ENCODE measurements at regions not wholly inside any gene's neighbourhood (a gene's known extent, or its start where the extent isn't known, plus 50 kb on each side); places are given as distances from the start of the nearest gene placed in this dataset.
"Not testable (repeated sequence)": the region's sequence is repeated elsewhere in the genome, so short reads cannot be mapped to it uniquely, and the experiment has no call there.

GRCh38 chr13:79936368-79937136, 404.4 kb downstream of the SPRY2 start:
- no peak overlapping the region for H3K4me2 ChIP-seq
- TF ChIP-seq CTCF (conservative IDR thresholded peaks at IDR 0.05; ENCODE audit: low read depth, low read length): no peak
- H3K4me3 ChIP-seq (IDR thresholded peaks at IDR 0.05; ENCODE audit: insufficient read depth, low read depth, low read length): no peak overlapping the region
- no peaks in the 10 kb centered on the region for H3K27me3 ChIP-seq (ENCODE audit: insufficient read depth, low read depth)
- H4K20me1 ChIP-seq (ENCODE audit: insufficient read depth): no peaks in the 10 kb centered on the region
- no peak overlapping the region for H2AFZ ChIP-seq (ENCODE audit: low read depth)
- no peak overlapping the region for H3K9ac ChIP-seq
- H3K36me3 ChIP-seq (ENCODE audit: insufficient read depth): no peaks in the 10 kb centered on the region
- H3K27ac ChIP-seq: no peak overlapping the region
- no peaks in the 10 kb centered on the region for H3K79me2 ChIP-seq (ENCODE audit: insufficient read depth, low read depth)
- H3K4me1 ChIP-seq (ENCODE audit: low read depth, poor library complexity, severe bottlenecking): no peaks in the 10 kb centered on the region

- no peak overlapping the region for H3K4me3 ChIP-seq (IDR thresholded peaks at IDR 0.05; ENCODE audit: insufficient read depth, low read depth, low read length)
- TF ChIP-seq CTCF (conservative IDR thresholded peaks at IDR 0.05; ENCODE audit: low read depth, low read length): no peak
- no peaks in the 10 kb centered on the region for H3K36me3 ChIP-seq (ENCODE audit: insufficient read depth)
- H3K27me3 ChIP-seq (ENCODE audit: insufficient read depth, low read depth): no peaks in the 10 kb centered on the region
- H2AFZ ChIP-seq (ENCODE audit: low read depth): no peak overlapping the region
- no peaks in the 10 kb centered on the region for H3K79me2 ChIP-seq (ENCODE audit: insufficient read depth, low read depth)
- H3K27ac ChIP-seq: no peak overlapping the region
- H3K4me2 ChIP-seq: no peak overlapping the region
- H4K20me1 ChIP-seq (ENCODE audit: insufficient read depth): no peaks in the 10 kb centered on the region
- H3K4me1 ChIP-seq (ENCODE audit: low read depth, poor library complexity, severe bottlenecking): no peaks in the 10 kb centered on the region
- no peak overlapping the region for H3K9ac ChIP-seq
These were observed 405.8 kb downstream of the SPRY2 start for GRCh38 chr13:79935121-79935520.

- no peaks in the 10 kb centered on the region for H3K36me3 ChIP-seq (ENCODE audit: insufficient read depth)
- H3K79me2 ChIP-seq (ENCODE audit: insufficient read depth, low read depth): no peaks in the 10 kb centered on the region
- no peak overlapping the region for H3K9ac ChIP-seq
- H3K27ac ChIP-seq: no peak overlapping the region
- no peak overlapping the region for H3K4me2 ChIP-seq
- no peak overlapping the region for H2AFZ ChIP-seq (ENCODE audit: low read depth)
- no peak for TF ChIP-seq CTCF (conservative IDR thresholded peaks at IDR 0.05; ENCODE audit: low read depth, low read length)
- H3K4me1 ChIP-seq (ENCODE audit: low read depth, poor library complexity, severe bottlenecking): no peaks in the 10 kb centered on the region
- no peak overlapping the region for H3K4me3 ChIP-seq (IDR thresholded peaks at IDR 0.05; ENCODE audit: insufficient read depth, low read depth, low read length)
- H4K20me1 ChIP-seq (ENCODE audit: insufficient read depth): no peaks in the 10 kb centered on the region
- no peaks in the 10 kb centered on the region for H3K27me3 ChIP-seq (ENCODE audit: insufficient read depth, low read depth)
These were observed 407.5 kb downstream of the SPRY2 start for GRCh38 chr13:79933389-79933788.

GRCh38 chr13:79932556-79932955, 408.4 kb downstream of the SPRY2 start:
- Histone ChIP-seq H3K4me2 (no peak overlapping the region), H3K4me1 (ENCODE audit: low read depth, poor library complexity, severe bottlenecking) (no peaks in the 10 kb centered on the region)
- TF ChIP-seq CTCF (conservative IDR thresholded peaks at IDR 0.05; ENCODE audit: low read depth, low read length): no peak

GRCh38 chr13:79923973-79924556, 416.9 kb downstream of the SPRY2 start:
- H3K27me3 ChIP-seq (ENCODE audit: insufficient read depth, low read depth); H3K27ac ChIP-seq; H2AFZ ChIP-seq (ENCODE audit: low read depth); H4K20me1 ChIP-seq (ENCODE audit: insufficient read depth); H3K4me1 ChIP-seq (ENCODE audit: low read depth, poor library complexity, severe bottlenecking); H3K4me3 ChIP-seq (IDR thresholded peaks at IDR 0.05; ENCODE audit: insufficient read depth, low read depth, low read length); H3K79me2 ChIP-seq (ENCODE audit: insufficient read depth, low read depth); H3K9ac ChIP-seq; H3K4me2 ChIP-seq; H3K36me3 ChIP-seq (ENCODE audit: insufficient read depth): not testable (repeated sequence)

More at GRCh38 chr13:79932556-79932955, 408.4 kb downstream of the SPRY2 start:
- Histone ChIP-seq H3K36me3 (ENCODE audit: insufficient read depth) (no peaks in the 10 kb centered on the region), H3K79me2 (ENCODE audit: insufficient read depth, low read depth) (no peaks in the 10 kb centered on the region), H3K4me3 (IDR thresholded peaks at IDR 0.05; ENCODE audit: insufficient read depth, low read depth, low read length) (no peak overlapping the region), H3K27me3 (ENCODE audit: insufficient read depth, low read depth) (no peaks in the 10 kb centered on the region), H2AFZ (ENCODE audit: low read depth) (no peak overlapping the region), H3K9ac (no peak overlapping the region), H4K20me1 (ENCODE audit: insufficient read depth) (no peaks in the 10 kb centered on the region), H3K27ac (no peak overlapping the region)
